HG03139 (cell line): ENCODE measurements at regions not wholly inside any gene's neighbourhood (a gene's known extent, or its start where the extent isn't known, plus 50 kb on each side); places are given as distances from the start of the nearest gene placed in this dataset.
"Not testable (repeated sequence)": the region's sequence is repeated elsewhere in the genome, so short reads cannot be mapped to it uniquely, and the experiment has no call there.

Source experiments
- ATAC-seq: cut with Tn5 transposase; IDR thresholded peaks from one replicate; pipeline ENCODE4 v1.9.1; 2021; ENCODE audit not compliant: unreplicated experiment

- ATAC-seq = no peak
These were observed 311.8 kb downstream of the LNPK start for GRCh38 chr2:175690113-175690837.

GRCh38 chr2:175688243-175688642 is 313.8 kb downstream of the LNPK start:
- no peak for ATAC-seq

GRCh38 chr2:175687465-175687864 is 314.6 kb downstream of the LNPK start:
- no peak for ATAC-seq

GRCh38 chr2:175686002-175686401 is 316.1 kb downstream of the LNPK start:
- ATAC-seq = no peak

GRCh38 chr2:175684466-175684865 is 317.6 kb downstream of the LNPK start:
- ATAC-seq = no peak

- ATAC-seq = no peak
These were observed 322.3 kb downstream of the LNPK start for GRCh38 chr2:175679728-175680127.

- ATAC-seq = no peak
These were observed 322.8 kb downstream of the LNPK start for GRCh38 chr2:175679231-175679630.

- no peak for ATAC-seq
These were observed 324.2 kb downstream of the LNPK start for GRCh38 chr2:175677880-175678279.

GRCh38 chr2:175676813-175677212 is 325.3 kb downstream of the LNPK start:
- ATAC-seq = no peak

GRCh38 chr2:175668804-175669203 is 333.3 kb downstream of the LNPK start:
- ATAC-seq = not testable (repeated sequence)

GRCh38 chr2:175662335-175662734 is 339.7 kb downstream of the LNPK start:
- no peak for ATAC-seq

GRCh38 chr2:175648577-175649063 is 353.4 kb downstream of the LNPK start:
- no peak for ATAC-seq

- ATAC-seq = no peak
These were observed 355.0 kb downstream of the LNPK start for GRCh38 chr2:175647058-175647457.

GRCh38 chr2:175640655-175641054 is 361.4 kb downstream of the LNPK start:
- no peak for ATAC-seq

- ATAC-seq = no peak
These were observed 368.8 kb downstream of the LNPK start for GRCh38 chr2:175633227-175633626.

GRCh38 chr2:175631245-175631623 is 370.8 kb downstream of the LNPK start:
- ATAC-seq = no peak

GRCh38 chr2:175630280-175631244 is 371.5 kb downstream of the LNPK start:
- ATAC-seq = no peak

GRCh38 chr2:175628243-175628642 is 373.8 kb downstream of the LNPK start:
- ATAC-seq = no peak

- no peak for ATAC-seq
These were observed 374.7 kb downstream of the LNPK start for GRCh38 chr2:175627405-175627804.

- ATAC-seq = no peak
These were observed 375.3 kb downstream of the LNPK start for GRCh38 chr2:175626796-175627195.

GRCh38 chr2:175624785-175625184 is 377.3 kb downstream of the LNPK start:
- ATAC-seq = no peak

- ATAC-seq = no peak
These were observed 377.8 kb downstream of the LNPK start for GRCh38 chr2:175624211-175624761.
